ENCODE measurements at regions not wholly inside any gene's neighbourhood (a gene's known extent, or its start where the extent isn't known, plus 50 kb on each side); places are given as distances from the start of the nearest gene placed in this dataset.
"Not testable (repeated sequence)": the region's sequence is repeated elsewhere in the genome, so short reads cannot be mapped to it uniquely, and the experiment has no call there.

- POLR2A ChIA-PET (ENCODE audit: low non-redundant PET): no interaction called here
These were observed 627.2 kb upstream of the LUZP2 start for GRCh38 chr11:23869671-23870070.

DNA sequence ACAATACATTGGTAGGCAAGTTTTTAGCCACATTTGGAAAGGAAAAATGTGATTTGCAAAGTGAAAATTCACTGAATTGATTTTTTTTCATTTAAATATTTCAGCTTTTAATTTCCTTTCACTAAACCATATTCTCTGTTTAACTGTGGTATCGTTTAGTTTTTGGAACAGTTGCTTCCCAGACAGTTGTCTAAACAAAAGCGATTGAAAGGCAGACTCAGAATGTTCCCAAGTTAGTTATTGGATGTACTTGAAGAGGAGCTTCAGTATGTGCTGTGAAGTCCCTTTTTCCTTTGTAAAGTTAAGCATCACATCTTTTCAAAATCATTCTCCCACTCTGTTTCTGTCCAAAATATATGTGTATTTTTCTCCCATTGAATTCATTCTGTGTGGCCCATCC is 623.4 kb upstream of the LUZP2 start:
- Histone ChIP-seq H3K27ac (ENCODE audit: low read depth, low read length, poor library complexity, severe bottlenecking) (no peak overlapping the region), H3K9me3 (ENCODE audit: low read depth, low read length, poor library complexity, severe bottlenecking) (peaks cover 9% of the 10 kb centered on the region), H3K4me1 (ENCODE audit: insufficient read depth, low read length, poor library complexity, severe bottlenecking) (no peaks in the 10 kb centered on the region), H3K27me3 (replicated peaks; ENCODE audit: insufficient read depth, low read depth, low read length, poor library complexity) (no peaks in the 10 kb centered on the region), H3K4me3 (ENCODE audit: low read depth, low read length, poor library complexity, severe bottlenecking) (no peak overlapping the region), H3K36me3 (ENCODE audit: insufficient read depth, low read length, poor library complexity, severe bottlenecking) (no peaks in the 10 kb centered on the region)
- BruUV-seq (replicated peaks): no TSS peak
- DNase-seq (ENCODE audit: low spot score): no peak
- POLR2A ChIA-PET (ENCODE audit: low non-redundant PET): no interaction called here
- TF ChIP-seq EZH2 (IDR thresholded peaks at IDR 0.05; ENCODE audit: borderline replicate concordance, low read depth, low read length, poor library complexity, severe bottlenecking): no peak
- TF ChIP-seq, protein P1, sequence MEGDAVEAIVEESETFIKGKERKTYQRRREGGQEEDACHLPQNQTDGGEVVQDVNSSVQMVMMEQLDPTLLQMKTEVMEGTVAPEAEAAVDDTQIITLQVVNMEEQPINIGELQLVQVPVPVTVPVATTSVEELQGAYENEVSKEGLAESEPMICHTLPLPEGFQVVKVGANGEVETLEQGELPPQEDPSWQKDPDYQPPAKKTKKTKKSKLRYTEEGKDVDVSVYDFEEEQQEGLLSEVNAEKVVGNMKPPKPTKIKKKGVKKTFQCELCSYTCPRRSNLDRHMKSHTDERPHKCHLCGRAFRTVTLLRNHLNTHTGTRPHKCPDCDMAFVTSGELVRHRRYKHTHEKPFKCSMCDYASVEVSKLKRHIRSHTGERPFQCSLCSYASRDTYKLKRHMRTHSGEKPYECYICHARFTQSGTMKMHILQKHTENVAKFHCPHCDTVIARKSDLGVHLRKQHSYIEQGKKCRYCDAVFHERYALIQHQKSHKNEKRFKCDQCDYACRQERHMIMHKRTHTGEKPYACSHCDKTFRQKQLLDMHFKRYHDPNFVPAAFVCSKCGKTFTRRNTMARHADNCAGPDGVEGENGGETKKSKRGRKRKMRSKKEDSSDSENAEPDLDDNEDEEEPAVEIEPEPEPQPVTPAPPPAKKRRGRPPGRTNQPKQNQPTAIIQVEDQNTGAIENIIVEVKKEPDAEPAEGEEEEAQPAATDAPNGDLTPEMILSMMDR (conservative IDR thresholded peaks at IDR 0.05; ENCODE audit: low read depth, low read length): no peak
- CTCF ChIA-PET: no interaction called here
- intact Hi-C loops (cut with micrococcal nuclease; ENCODE audit: unreplicated experiment): no loop called here

More at GRCh38 chr11:23869671-23870070, 627.2 kb upstream of the LUZP2 start:
- no peak for DNase-seq (ENCODE audit: low spot score)
- no peaks in the 10 kb centered on the region for H3K4me1 ChIP-seq (ENCODE audit: insufficient read depth, low read length, poor library complexity, severe bottlenecking)
- H3K4me3 ChIP-seq (ENCODE audit: low read depth, low read length, poor library complexity, severe bottlenecking): no peak overlapping the region
- H3K36me3 ChIP-seq (ENCODE audit: insufficient read depth, low read length, poor library complexity, severe bottlenecking): no peaks in the 10 kb centered on the region
- CTCF ChIA-PET: no interaction called here
- H3K9me3 ChIP-seq (ENCODE audit: low read depth, low read length, poor library complexity, severe bottlenecking): peaks cover 9% of the 10 kb centered on the region
- no peaks in the 10 kb centered on the region for H3K27me3 ChIP-seq (replicated peaks; ENCODE audit: insufficient read depth, low read depth, low read length, poor library complexity)
- intact Hi-C loops (cut with micrococcal nuclease; ENCODE audit: unreplicated experiment): no loop called here
- TF ChIP-seq, protein P1 (conservative IDR thresholded peaks at IDR 0.05; ENCODE audit: low read depth, low read length): no peak
- no peak for TF ChIP-seq EZH2 (IDR thresholded peaks at IDR 0.05; ENCODE audit: borderline replicate concordance, low read depth, low read length, poor library complexity, severe bottlenecking)
- no TSS peak for BruUV-seq (replicated peaks)
- no peak overlapping the region for H3K27ac ChIP-seq (ENCODE audit: low read depth, low read length, poor library complexity, severe bottlenecking)

- ChIA-PET CTCF (no interaction called here), POLR2A (ENCODE audit: low non-redundant PET) (no interaction called here)
- no TSS peak for BruUV-seq (replicated peaks)
- TF ChIP-seq, protein P1 (conservative IDR thresholded peaks at IDR 0.05; ENCODE audit: low read depth, low read length): no peak
- no peak for TF ChIP-seq EZH2 (IDR thresholded peaks at IDR 0.05; ENCODE audit: borderline replicate concordance, low read depth, low read length, poor library complexity, severe bottlenecking)
- Histone ChIP-seq H3K4me1 (ENCODE audit: insufficient read depth, low read length, poor library complexity, severe bottlenecking) (no peaks in the 10 kb centered on the region), H3K4me3 (ENCODE audit: low read depth, low read length, poor library complexity, severe bottlenecking) (no peak overlapping the region), H3K27me3 (replicated peaks; ENCODE audit: insufficient read depth, low read depth, low read length, poor library complexity) (no peaks in the 10 kb centered on the region), H3K36me3 (ENCODE audit: insufficient read depth, low read length, poor library complexity, severe bottlenecking) (no peaks in the 10 kb centered on the region), H3K9me3 (ENCODE audit: low read depth, low read length, poor library complexity, severe bottlenecking) (peaks cover 9% of the 10 kb centered on the region), H3K27ac (ENCODE audit: low read depth, low read length, poor library complexity, severe bottlenecking) (no peak overlapping the region)
- DNase-seq (ENCODE audit: low spot score): no peak
- intact Hi-C loops (cut with micrococcal nuclease; ENCODE audit: unreplicated experiment): no loop called here
These were observed 621.5 kb upstream of the LUZP2 start for GRCh38 chr11:23875176-23875850.

GRCh38 chr11:23883426-23884048 is 613.3 kb upstream of the LUZP2 start:
- BruUV-seq (replicated peaks); H3K27me3 ChIP-seq (replicated peaks; ENCODE audit: insufficient read depth, low read depth, low read length, poor library complexity); H3K4me1 ChIP-seq (ENCODE audit: insufficient read depth, low read length, poor library complexity, severe bottlenecking); H3K36me3 ChIP-seq (ENCODE audit: insufficient read depth, low read length, poor library complexity, severe bottlenecking); DNase-seq (ENCODE audit: low spot score); CTCF ChIA-PET; intact Hi-C loops (cut with micrococcal nuclease; ENCODE audit: unreplicated experiment); H3K4me3 ChIP-seq (ENCODE audit: low read depth, low read length, poor library complexity, severe bottlenecking); H3K27ac ChIP-seq (ENCODE audit: low read depth, low read length, poor library complexity, severe bottlenecking); H3K9me3 ChIP-seq (ENCODE audit: low read depth, low read length, poor library complexity, severe bottlenecking); POLR2A ChIA-PET (ENCODE audit: low non-redundant PET): not testable (repeated sequence)
